Cardiac muscle cell (in vitro differentiated cells and primary cell): ENCODE measurements at regions not wholly inside any gene's neighbourhood (a gene's known extent, or its start where the extent isn't known, plus 50 kb on each side); places are given as distances from the start of the nearest gene placed in this dataset.

Experiments used
- DNase-seq, 2 donors: peaks; one replicate each; pipeline versions ENCODE4 v3.0.0 to v3.0.0-alpha.2; 2010 to 2017; ENCODE audit warnings: low read depth in 1 of 2, low spot score in 1 of 2
- H3K27ac ChIP-seq: fragments of 200-600 bp; sonication (generic); 2 replicates; pipeline ENCODE4 v1.5.1; 2016
- H3K27me3 ChIP-seq: fragments of 200-600 bp; sonication (generic); 2 replicates; pipeline ENCODE4 v1.6.0; 2016; ENCODE audit warnings: control low read depth
- H3K36me3 ChIP-seq: fragments of 200-600 bp; sonication (generic); 2 replicates; pipeline ENCODE4 v1.5.1; 2016; ENCODE audit warnings: control low read depth
- H3K4me1 ChIP-seq: fragments of 200-600 bp; sonication (generic); 2 replicates; pipeline ENCODE4 v1.8.1; 2017; ENCODE audit warnings: low read depth, mild to moderate bottlenecking, mixed run types
- H3K4me3 ChIP-seq: fragments of 200-600 bp; sonication (generic); 2 replicates; pipeline ENCODE4 v1.5.1; 2016; ENCODE audit warnings: mild to moderate bottlenecking
- H3K9me3 ChIP-seq: fragments of 200-600 bp; sonication (generic); 2 replicates; pipeline ENCODE4 v1.5.1; 2017; ENCODE audit warnings: low read depth, mild to moderate bottlenecking, control low read depth
- TF ChIP-seq, protein P1 (sequence below): IDR thresholded peaks from 2 replicates; pipeline ENCODE4 v1.5.1; 2012; ENCODE audit warnings: low read depth, mild to moderate bottlenecking, low read length

DNA sequence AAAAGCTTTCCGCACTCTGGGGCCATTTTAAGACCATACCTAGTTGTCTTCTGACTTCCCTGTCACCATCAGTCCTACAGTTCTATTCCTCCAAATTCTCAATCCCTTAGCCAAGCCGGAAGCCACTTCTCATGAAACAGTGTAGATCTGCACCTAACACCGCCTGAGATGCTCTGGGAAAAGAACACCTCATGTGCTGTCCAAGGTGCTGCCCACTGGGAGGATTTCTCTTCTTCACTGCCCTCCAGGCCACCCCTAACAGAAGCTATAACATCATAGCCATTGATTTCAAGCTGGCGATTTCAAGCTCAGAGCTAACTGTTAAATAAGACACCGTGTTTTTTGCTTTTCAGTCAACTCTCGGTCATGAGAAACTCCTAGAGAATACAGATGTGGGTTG lies 559.3 kb downstream of the CCDC171 start:
- Histone ChIP-seq H3K27me3 (no peaks in the 10 kb centered on the region), H3K4me1 (no peaks in the 10 kb centered on the region), H3K36me3 (no peaks in the 10 kb centered on the region), H3K4me3 (no peak overlapping the region), H3K27ac (no peak overlapping the region), H3K9me3 (no peaks in the 10 kb centered on the region)
- TF ChIP-seq, protein P1, sequence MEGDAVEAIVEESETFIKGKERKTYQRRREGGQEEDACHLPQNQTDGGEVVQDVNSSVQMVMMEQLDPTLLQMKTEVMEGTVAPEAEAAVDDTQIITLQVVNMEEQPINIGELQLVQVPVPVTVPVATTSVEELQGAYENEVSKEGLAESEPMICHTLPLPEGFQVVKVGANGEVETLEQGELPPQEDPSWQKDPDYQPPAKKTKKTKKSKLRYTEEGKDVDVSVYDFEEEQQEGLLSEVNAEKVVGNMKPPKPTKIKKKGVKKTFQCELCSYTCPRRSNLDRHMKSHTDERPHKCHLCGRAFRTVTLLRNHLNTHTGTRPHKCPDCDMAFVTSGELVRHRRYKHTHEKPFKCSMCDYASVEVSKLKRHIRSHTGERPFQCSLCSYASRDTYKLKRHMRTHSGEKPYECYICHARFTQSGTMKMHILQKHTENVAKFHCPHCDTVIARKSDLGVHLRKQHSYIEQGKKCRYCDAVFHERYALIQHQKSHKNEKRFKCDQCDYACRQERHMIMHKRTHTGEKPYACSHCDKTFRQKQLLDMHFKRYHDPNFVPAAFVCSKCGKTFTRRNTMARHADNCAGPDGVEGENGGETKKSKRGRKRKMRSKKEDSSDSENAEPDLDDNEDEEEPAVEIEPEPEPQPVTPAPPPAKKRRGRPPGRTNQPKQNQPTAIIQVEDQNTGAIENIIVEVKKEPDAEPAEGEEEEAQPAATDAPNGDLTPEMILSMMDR: no peak
- DNase-seq: peak; percentile 24 to 61

DNA sequence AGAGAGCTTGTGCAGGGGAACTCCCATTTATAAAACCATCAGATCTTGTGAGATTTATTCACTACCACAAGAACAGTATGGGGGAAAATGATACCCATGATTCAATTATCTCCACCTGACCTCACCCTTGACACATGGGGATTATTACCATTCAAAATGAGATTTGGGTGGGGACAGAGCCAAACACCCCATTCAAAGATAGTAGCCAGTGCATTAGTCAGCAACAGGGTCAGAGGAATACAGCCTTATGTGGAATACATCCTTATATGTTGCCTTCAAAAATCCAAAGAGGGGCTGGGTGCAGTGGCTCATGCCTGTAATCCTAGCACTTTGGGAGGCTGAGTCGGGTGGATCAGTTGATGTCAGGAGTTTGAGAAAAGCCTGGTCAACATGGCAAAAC lies 563.2 kb downstream of the CCDC171 start:
- Histone ChIP-seq H3K4me1 (no peaks in the 10 kb centered on the region), H3K27ac (no peak overlapping the region), H3K9me3 (no peaks in the 10 kb centered on the region), H3K36me3 (no peaks in the 10 kb centered on the region), H3K4me3 (no peak overlapping the region), H3K27me3 (no peaks in the 10 kb centered on the region)
- no peak for DNase-seq
- TF ChIP-seq, protein P1: no peak

DNA sequence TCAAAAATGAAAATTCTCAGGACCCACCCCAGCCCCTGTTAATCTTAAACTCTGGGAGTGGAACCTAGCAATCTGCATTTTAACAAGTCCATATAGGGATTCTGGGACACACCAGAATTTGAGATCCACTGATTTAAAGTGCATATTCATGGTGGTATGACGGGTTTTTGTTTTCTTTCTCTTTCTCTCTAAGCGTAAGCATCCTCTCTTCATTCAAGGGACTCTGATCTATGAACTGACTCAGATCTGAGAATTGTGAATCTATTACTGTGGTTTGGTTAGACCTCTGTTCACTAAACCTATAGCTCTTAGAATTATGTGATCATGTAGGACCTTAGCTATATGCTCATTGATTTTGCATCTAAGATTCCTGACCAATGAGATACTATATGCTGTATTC lies 565.2 kb downstream of the CCDC171 start:
- H3K36me3 ChIP-seq: no peaks in the 10 kb centered on the region
- H3K9me3 ChIP-seq: no peaks in the 10 kb centered on the region
- no peaks in the 10 kb centered on the region for H3K27me3 ChIP-seq
- no peak for DNase-seq
- H3K4me3 ChIP-seq: no peak overlapping the region
- H3K4me1 ChIP-seq: peaks cover 6% of the 10 kb centered on the region
- no peak overlapping the region for H3K27ac ChIP-seq
- TF ChIP-seq, protein P1: no peak

DNA sequence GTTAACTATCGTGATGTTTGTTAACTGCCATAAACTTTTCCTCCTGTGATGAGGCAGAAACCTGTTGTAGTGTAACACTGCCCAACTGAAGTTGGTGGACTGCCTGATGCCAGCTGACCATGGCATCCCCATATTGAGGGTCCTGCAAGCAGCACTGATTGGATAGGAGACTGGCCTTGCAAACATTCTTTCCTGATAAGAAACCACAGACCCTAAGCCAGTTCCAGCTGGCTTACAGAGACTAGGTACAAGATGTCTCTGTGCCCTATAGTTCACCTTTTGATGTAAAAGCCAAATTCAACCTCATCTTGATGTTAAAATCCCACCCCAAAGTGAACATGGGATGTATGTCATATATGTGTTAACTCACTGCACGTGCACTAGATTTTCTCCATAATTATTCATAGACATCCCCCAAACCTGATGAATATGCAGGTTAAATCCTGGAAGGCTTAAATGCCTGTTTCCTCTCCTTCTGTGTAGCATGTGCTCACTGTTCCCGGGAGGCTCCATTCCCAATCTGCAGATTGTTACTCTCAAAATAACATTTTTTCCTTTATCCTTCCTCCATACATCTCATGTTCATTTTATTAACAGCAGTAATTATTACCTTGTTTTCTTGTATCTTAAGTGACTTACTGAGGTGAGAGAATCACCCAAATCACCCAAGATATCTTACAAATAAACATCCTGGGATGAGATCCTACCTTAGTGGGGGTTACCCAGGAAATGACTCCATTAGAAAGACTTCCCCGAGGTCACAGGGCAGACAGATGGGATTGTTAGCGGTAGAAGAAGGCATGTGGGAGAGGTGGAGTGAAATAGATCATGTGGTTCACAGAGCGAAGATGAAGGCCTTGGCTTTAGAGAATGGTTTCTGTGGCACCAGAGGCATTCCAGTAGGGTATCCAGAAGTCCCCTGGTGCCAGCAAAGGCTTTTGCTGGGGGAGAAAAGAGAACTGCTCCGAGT lies 566.7 kb downstream of the CCDC171 start:
- peak in 1 of 2 donors; percentile 26 for DNase-seq
- H3K9me3 ChIP-seq: no peaks in the 10 kb centered on the region
- no peak overlapping the region for H3K4me3 ChIP-seq
- no peaks in the 10 kb centered on the region for H3K27me3 ChIP-seq
- no peak overlapping the region for H3K27ac ChIP-seq
- H3K4me1 ChIP-seq: peaks cover 6% of the 10 kb centered on the region
- TF ChIP-seq, protein P1: no peak
- H3K36me3 ChIP-seq: no peaks in the 10 kb centered on the region

DNA sequence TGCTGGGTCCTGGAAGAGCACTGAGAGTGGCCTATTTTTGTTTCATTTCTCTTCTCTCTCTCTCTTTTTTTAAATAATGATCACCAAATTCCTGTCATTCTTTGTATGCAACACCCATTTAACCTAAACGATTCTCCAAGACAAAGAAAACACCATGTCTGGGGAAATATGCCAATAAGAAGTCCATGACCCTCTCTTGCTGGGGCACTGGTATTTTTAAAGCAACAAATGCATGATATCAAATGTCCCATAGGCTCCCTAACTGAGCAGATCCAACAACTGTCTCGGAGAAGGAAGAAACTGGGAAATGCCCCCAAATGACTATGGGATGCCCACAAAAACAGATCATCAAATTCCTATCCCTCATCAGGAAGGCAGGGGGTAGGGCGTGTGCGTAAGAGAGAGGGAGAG lies 567.4 kb downstream of the CCDC171 start:
- Histone ChIP-seq H3K36me3 (no peaks in the 10 kb centered on the region), H3K27ac (no peak overlapping the region), H3K4me1 (peaks cover 6% of the 10 kb centered on the region), H3K9me3 (no peaks in the 10 kb centered on the region), H3K27me3 (no peaks in the 10 kb centered on the region), H3K4me3 (no peak overlapping the region)
- TF ChIP-seq, protein P1: no peak
- DNase-seq: peak in 1 of 2 donors; percentile 38
